ENCODE measurements at regions not wholly inside any gene's neighbourhood (a gene's known extent, or its start where the extent isn't known, plus 50 kb on each side); places are given as distances from the start of the nearest gene placed in this dataset.

- 60% methylated on average over 3 of the region's 3 CpGs for WGBS (ENCODE audit: insufficient coverage)
- intact Hi-C loops (cut with micrococcal nuclease): no loop called here
- no peak overlapping the region for H3K27ac Mint-ChIP-seq
- Histone ChIP-seq H3K36me3 (ENCODE audit: control insufficient read depth, insufficient read depth, low read length) (no peaks in the 10 kb centered on the region), H3K27ac (ENCODE audit: low read length) (no peak overlapping the region), H3K27me3 (ENCODE audit: control insufficient read depth, insufficient read depth, low read length) (no peaks in the 10 kb centered on the region), H3K4me3 (ENCODE audit: low read length) (no peak overlapping the region), H3K4me1 (ENCODE audit: control insufficient read depth, insufficient read depth, low read length) (no peaks in the 10 kb centered on the region), H3K9me3 (ENCODE audit: control insufficient read depth, insufficient read depth, low read length) (no peaks in the 10 kb centered on the region)
- no peaks in the 10 kb centered on the region for H3K9me3 Mint-ChIP-seq
- no peak overlapping the region for H3K4me3 Mint-ChIP-seq
- H3K4me1 Mint-ChIP-seq: no peaks in the 10 kb centered on the region
- DNase-seq: no peak
- peaks cover 0 to 9% of the 10 kb centered on the region in 2 donors for H3K27me3 Mint-ChIP-seq (ENCODE audit: low read depth in 2 of 2)
- H3K36me3 Mint-ChIP-seq: no peaks in the 10 kb centered on the region
- ATAC-seq: no peak
- TF ChIP-seq CTCF (IDR thresholded peaks at IDR 0.05): no peak
Observed at GRCh38 chr18:57983472-57983871, 60.6 kb upstream of the NEDD4L start.

DNA sequence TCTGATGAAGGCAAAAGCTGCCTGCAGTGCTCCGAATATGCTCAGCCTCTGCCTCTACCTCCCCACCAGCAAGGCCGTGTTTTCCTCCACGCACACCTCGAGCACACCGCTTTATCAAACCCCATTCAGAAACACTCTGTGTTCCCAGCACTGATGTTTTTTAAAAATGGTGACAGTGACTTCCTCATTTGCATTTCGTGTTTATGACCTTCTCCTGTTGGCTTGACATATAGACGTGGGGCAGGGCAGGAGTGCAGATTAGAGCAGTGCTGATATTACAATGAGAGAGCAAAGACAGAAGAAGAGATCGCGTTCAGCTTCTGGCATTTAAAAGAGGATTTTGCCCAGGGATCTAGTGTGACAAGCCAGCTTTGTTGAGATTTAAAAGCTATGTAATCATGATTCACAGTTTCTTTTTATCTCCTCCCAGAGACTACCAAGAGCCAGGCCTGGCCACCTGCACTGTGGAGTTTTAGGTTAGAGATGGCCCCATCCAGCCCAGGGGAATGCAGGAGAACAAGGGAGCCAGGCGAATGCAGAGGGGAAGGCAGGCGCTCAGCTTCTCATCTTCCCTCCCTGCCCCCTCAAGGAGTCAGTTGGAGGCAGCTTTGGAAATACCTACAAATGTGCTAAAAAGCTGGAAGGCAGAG is 61.5 kb upstream of the NEDD4L start:
- intact Hi-C loops (cut with micrococcal nuclease): no loop called here
- H3K27me3 ChIP-seq (ENCODE audit: control insufficient read depth, insufficient read depth, low read length): no peaks in the 10 kb centered on the region
- H3K4me3 ChIP-seq (ENCODE audit: low read length): no peak overlapping the region
- no peak overlapping the region for H3K27ac ChIP-seq (ENCODE audit: low read length)
- H3K4me1 Mint-ChIP-seq: no peaks in the 10 kb centered on the region
- ATAC-seq (no peak), DNase-seq (no peak)
- peaks cover 0 to 9% of the 10 kb centered on the region in 2 donors for H3K27me3 Mint-ChIP-seq (ENCODE audit: low read depth in 2 of 2)
- H3K9me3 ChIP-seq (ENCODE audit: control insufficient read depth, insufficient read depth, low read length): no peaks in the 10 kb centered on the region
- H3K9me3 Mint-ChIP-seq: no peaks in the 10 kb centered on the region
- H3K4me1 ChIP-seq (ENCODE audit: control insufficient read depth, insufficient read depth, low read length): no peaks in the 10 kb centered on the region
- H3K4me3 Mint-ChIP-seq: no peak overlapping the region
- WGBS (ENCODE audit: insufficient coverage): 75% methylated on average over 11 of the region's 11 CpGs
- no peak overlapping the region for H3K27ac Mint-ChIP-seq
- TF ChIP-seq CTCF (IDR thresholded peaks at IDR 0.05): no peak
- H3K36me3 ChIP-seq (ENCODE audit: control insufficient read depth, insufficient read depth, low read length): no peaks in the 10 kb centered on the region
- no peaks in the 10 kb centered on the region for H3K36me3 Mint-ChIP-seq

GRCh38 chr18:57981308-57982028 is 62.6 kb upstream of the NEDD4L start:
- Mint-ChIP-seq H3K4me1 (peaks cover 0 to under 1% of the 10 kb centered on the region in 2 donors), H3K9me3 (no peaks in the 10 kb centered on the region), H3K4me3 (no peak overlapping the region), H3K36me3 (no peaks in the 10 kb centered on the region), H3K27ac (no peak overlapping the region), H3K27me3 (ENCODE audit: low read depth in 2 of 2) (peaks cover 0 to 9% of the 10 kb centered on the region in 2 donors)
- Histone ChIP-seq H3K27ac (ENCODE audit: low read length) (no peak overlapping the region), H3K4me3 (ENCODE audit: low read length) (no peak overlapping the region), H3K36me3 (ENCODE audit: control insufficient read depth, insufficient read depth, low read length) (no peaks in the 10 kb centered on the region), H3K4me1 (ENCODE audit: control insufficient read depth, insufficient read depth, low read length) (no peaks in the 10 kb centered on the region), H3K27me3 (ENCODE audit: control insufficient read depth, insufficient read depth, low read length) (no peaks in the 10 kb centered on the region), H3K9me3 (ENCODE audit: control insufficient read depth, insufficient read depth, low read length) (no peaks in the 10 kb centered on the region)
- intact Hi-C loops (cut with micrococcal nuclease): no loop called here
- no peak for DNase-seq
- WGBS (ENCODE audit: insufficient coverage): 89% methylated on average over 3 of the region's 3 CpGs
- ATAC-seq: no peak
- TF ChIP-seq CTCF (IDR thresholded peaks at IDR 0.05): no peak
